ENCODE measurements at regions not wholly inside any gene's neighbourhood (a gene's known extent, or its start where the extent isn't known, plus 50 kb on each side); places are given as distances from the start of the nearest gene placed in this dataset.
A peak's percentile ranks its signal among the peaks of the same experiment; 100 is the strongest.

DNA sequence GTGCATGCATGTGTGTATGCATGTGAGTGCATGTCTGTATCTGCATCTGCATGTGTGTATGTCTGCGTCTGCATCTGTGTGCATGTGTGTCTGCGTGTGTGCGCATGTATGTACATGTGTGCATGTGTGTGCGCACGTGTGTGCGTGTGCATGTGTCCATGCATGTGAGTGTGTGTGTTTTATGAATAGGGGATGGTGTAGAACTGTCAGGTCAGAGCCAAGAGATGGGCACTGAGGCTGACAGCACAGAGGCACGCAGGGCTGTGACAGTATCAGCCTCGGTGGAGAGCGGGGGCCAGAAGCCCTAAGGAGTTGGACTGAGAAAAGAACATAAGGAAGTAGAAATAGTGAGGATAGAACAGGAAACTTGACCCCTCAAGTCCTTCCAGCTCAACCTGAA, 494.0 kb upstream of the MYT1L start:
- no peak for TF ChIP-seq CTCF (IDR thresholded peaks at IDR 0.05; ENCODE audit: low read depth, low read length)
- H3K4me3 ChIP-seq (replicated peaks in 1 of 2; ENCODE audit: low read depth in 2 of 2, low read length in 2 of 2): no peak overlapping the region
- DNase-seq (ENCODE audit: low read depth in 2 of 2): no peak

GRCh38 chr2:2824588-2824987, 493.5 kb upstream of the MYT1L start:
- DNase-seq (ENCODE audit: low read depth in 2 of 2): no peak
- no peak overlapping the region for H3K4me3 ChIP-seq (replicated peaks in 1 of 2; ENCODE audit: low read depth in 2 of 2, low read length in 2 of 2)
- TF ChIP-seq CTCF (IDR thresholded peaks at IDR 0.05; ENCODE audit: low read depth, low read length): no peak

GRCh38 chr2:2823061-2823753, 492.1 kb upstream of the MYT1L start:
- no peak for TF ChIP-seq CTCF (IDR thresholded peaks at IDR 0.05; ENCODE audit: low read depth, low read length)
- peak in 1 of 2 donors; percentile 54 for DNase-seq (ENCODE audit: low read depth in 2 of 2)
- no peak overlapping the region for H3K4me3 ChIP-seq (replicated peaks in 1 of 2; ENCODE audit: low read depth in 2 of 2, low read length in 2 of 2)

DNA sequence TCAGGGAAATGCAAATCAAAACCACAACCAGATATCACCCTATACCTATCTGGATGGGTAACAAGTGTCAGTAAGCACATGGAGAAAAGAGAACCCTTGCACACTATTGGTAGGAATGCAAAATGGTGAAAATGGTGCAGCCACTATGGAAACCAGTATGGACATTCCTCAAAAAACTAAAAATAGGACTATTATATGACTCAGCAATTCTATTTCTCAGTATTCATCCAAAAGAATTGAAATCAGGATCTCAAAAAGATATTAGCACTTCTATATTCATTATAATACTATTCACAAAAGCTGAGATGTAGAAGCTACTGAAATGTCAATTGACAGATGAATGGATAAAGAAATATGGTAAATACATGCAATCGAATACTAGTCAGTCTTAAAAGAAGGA, 491.1 kb upstream of the MYT1L start:
- DNase-seq (ENCODE audit: low read depth in 2 of 2): no peak
- no peak overlapping the region for H3K4me3 ChIP-seq (replicated peaks in 1 of 2; ENCODE audit: low read depth in 2 of 2, low read length in 2 of 2)
- no peak for TF ChIP-seq CTCF (IDR thresholded peaks at IDR 0.05; ENCODE audit: low read depth, low read length)

DNA sequence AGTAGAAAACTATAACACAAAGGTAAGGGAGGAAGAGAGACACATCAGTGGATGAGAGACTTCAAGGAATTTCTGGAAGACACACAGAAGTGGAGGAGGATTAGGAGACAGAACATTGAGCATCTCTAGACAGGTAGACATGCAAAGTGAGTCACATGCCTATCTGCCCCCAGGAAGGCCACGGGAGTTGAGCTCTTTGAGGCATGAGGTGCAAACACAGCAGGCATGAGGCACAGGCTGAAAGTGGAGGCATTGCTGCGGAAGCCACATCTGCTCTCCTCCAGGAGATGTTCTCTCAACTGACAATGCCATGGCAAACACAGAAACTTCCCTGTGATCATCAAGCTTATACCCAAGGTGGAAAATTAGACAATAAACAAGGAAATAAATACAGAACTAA, 481.6 kb upstream of the MYT1L start:
- H3K4me3 ChIP-seq (replicated peaks in 1 of 2; ENCODE audit: low read depth in 2 of 2, low read length in 2 of 2): no peak overlapping the region
- TF ChIP-seq CTCF (IDR thresholded peaks at IDR 0.05; ENCODE audit: low read depth, low read length): no peak

GRCh38 chr2:2812117-2812516, 481.0 kb upstream of the MYT1L start:
- no peak overlapping the region for H3K4me3 ChIP-seq (replicated peaks in 1 of 2; ENCODE audit: low read depth in 2 of 2, low read length in 2 of 2)
- TF ChIP-seq CTCF (IDR thresholded peaks at IDR 0.05; ENCODE audit: low read depth, low read length): no peak
- no peak for DNase-seq (ENCODE audit: low read depth in 2 of 2)

More for the DNA sequence above, 481.6 kb upstream of the MYT1L start:
- no peak for DNase-seq (ENCODE audit: low read depth in 2 of 2)

DNA sequence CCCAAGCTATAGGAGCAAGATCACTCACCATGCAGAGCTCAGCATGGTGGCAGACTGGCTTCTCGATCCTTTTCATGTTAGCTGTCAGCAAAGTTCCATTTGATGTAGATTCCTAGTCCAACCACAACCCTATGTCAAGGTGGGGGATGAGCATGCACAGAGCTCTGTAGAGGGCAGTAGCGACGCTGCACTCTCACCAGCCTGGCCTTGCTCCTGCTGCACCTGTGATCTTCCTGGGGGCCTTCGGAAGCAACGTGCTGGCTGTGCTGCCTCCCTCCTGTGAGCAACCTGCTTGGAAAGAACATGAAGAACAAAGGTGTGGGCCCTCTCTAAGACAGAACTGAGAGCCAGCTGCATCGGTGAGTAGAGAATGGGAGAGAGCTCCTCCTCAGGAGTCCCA, 479.4 kb upstream of the MYT1L start:
- DNase-seq (ENCODE audit: low read depth in 2 of 2): no peak
- TF ChIP-seq CTCF (IDR thresholded peaks at IDR 0.05; ENCODE audit: low read depth, low read length): no peak
- H3K4me3 ChIP-seq (replicated peaks in 1 of 2; ENCODE audit: low read depth in 2 of 2, low read length in 2 of 2): no peak overlapping the region
